HG03108 (cell line): ENCODE measurements at regions not wholly inside any gene's neighbourhood (a gene's known extent, or its start where the extent isn't known, plus 50 kb on each side); places are given as distances from the start of the nearest gene placed in this dataset.
A peak's percentile ranks its signal among the peaks of the same experiment; 100 is the strongest.
"Not testable (repeated sequence)": the region's sequence is repeated elsewhere in the genome, so short reads cannot be mapped to it uniquely, and the experiment has no call there.

Source experiments
- ATAC-seq: cut with Tn5 transposase; IDR thresholded peaks from one replicate; pipeline ENCODE4 v1.9.1; 2021; ENCODE audit warnings: moderate library complexity; ENCODE audit not compliant: unreplicated experiment

DNA sequence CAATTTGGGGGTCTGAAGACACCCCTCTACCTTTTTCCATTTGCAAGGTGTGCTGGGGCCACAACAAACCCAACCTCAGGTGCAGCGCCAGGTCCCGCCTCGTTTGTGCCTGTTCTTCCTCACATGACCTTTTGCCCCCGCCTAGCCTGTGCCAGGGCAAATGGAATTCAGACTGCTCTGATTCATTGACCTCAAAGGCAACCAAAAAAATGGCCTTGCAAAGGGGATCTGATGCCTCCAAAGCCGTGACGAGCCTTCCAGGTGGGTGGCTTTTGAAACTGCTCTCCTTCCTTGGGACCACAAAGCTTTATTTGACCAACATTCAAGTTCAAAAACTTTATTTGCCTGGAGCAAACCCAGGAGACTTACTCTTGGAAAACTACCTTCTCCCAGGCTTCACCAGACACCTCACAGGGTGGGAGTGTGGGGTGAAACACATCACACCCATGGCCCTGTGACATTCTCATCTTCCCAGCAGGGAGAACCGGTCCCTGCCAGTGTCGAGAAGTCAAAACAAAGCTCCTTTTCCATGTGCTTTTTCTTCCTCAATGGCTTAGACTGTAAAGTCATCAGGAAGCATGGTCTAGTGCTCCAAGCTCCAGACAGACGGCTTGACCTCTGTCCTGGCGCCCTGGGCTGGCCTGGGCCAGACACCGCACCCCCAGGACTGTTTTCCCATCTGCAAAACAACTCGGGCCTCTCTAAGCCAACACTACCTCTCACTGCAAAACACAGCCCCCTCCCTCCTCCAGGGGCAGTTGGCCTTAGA, 103.9 kb upstream of the HES1 start:
- no peak for ATAC-seq

DNA sequence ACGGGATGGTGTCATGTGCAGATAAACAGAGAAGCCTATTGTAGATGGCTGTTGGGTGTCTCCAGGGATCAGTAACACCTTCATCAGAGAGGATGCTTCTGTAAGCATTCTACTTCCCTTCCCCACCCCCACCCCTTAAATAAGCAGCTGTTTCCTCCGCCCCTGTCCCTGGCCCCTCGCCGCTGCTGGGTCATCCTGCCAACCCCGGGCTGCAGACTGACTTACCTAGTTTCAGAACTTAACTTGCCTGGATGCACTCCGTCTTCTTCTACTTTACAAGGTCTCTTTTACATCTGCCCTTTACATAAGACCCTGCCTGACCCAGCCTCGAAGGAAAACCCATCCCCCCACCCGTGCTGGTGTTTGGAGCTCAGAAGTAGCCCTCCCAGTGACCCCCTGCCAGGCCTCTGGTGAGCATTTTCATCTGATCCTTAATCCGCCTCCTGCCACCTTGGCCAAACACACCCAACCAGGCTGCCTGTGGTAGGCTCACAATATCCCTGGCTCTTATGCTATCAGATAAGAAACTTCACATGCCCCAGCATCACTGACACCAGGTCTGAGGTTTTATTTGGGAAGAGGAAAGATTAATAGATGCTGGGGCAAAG, 103.0 kb upstream of the HES1 start:
- no peak for ATAC-seq

DNA sequence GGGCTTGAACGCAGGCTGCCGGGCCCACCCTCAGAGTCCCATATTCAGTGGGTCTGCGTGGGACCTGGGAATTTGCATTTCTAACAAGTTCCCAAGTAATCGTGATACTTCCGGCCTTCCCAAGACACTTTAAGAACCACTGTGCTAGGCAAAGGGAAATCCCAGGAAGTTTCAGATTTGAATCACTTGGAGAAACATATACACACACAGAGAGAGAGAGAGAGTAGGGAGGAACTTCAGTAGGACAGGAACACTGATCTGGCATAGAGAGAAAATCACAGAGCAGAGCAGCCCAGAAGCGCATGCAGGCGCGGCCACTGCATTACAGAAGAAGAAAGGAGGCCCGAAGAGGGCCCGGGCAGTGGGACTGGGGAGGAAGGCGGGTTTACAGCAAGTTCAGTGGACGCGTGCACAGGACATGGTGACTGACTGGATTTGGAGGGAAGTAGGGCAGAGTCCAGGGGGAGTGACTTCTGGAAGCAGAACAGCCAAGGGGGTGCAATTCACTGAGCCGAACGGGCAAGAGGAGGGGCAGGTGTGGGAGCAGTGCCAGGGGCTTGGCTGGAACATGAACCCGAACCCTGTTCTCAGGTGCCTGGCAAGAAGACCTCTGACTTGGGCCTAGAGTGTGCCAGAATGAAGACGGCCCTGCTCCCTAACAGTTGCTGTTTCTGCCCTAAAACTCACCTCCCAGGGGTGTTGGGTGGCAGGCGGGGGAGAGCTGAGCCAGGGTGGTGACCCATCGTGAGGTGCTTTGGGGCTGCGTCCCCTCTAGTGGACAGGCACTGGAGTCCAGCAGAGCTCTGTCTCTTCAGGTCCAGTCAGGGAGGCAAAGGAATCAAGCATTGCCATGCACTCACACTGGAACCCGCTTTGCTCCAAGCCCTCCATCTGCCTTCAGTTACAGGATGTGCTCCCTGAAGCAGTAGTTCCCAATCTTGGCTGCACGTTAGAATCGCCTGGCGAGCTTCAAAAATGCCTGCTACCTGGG, 101.3 kb upstream of the HES1 start:
- no peak for ATAC-seq

DNA sequence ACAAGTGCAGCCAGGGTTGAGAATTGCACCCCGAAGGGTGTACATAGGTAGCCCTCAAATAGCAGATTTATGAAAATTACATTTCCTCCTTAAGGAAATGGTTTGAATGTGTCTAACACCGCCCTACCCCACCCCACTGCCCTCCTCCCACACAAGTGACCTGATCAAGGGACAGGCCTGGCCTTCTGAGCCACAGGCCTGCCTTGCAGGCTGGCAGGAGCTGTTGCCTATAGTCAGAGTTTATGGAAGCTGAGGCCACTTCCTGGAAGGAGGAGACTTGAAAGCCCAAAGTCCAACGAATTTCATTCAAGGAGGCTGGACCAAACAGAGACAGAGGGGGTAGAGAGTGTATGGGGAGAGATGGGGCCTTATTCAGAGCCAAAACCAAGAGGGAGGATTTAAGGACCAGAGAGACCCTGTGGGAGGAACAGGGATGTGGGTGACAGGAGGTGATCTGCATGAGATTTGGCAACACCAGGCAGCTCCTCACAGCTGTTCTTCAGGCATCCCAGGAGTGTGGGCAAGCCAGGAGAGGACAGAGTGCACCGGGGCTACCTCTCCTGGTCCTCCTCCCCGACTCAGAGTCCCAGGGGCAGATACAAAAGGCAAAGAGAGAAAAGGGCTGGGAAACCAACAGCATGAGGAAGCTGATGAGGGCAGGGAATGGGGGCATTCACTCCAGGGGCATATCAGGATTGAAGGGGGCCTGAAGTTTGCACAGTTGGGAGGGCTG, 100.4 kb upstream of the HES1 start:
- no peak for ATAC-seq

- no peak for ATAC-seq
Observed at GRCh38 chr3:194036842-194037241, 99.1 kb upstream of the HES1 start.

DNA sequence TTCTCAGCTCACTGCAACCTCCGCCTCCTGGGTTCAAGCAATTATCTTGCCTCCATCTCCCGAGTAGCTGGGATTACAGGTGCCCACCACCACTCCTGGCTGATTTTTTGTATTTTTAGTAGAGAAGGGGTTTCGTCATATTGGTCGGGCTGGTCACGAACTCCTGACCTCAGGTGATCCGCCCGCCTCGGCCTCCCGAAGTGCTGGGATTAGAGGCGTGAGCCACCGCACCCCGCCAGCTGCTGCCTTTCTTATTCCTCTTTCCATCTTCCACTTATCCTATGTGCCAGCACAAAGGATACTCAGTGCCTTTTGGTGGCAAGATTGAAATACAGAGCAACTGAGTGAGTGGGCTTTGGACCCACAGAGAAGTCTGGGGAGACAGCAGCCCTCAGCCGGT, 97.6 kb upstream of the HES1 start:
- not testable (repeated sequence) for ATAC-seq

GRCh38 chr3:194038960-194039359, 97.0 kb upstream of the HES1 start:
- no peak for ATAC-seq

GRCh38 chr3:194040516-194041273, 95.3 kb upstream of the HES1 start:
- no peak for ATAC-seq

DNA sequence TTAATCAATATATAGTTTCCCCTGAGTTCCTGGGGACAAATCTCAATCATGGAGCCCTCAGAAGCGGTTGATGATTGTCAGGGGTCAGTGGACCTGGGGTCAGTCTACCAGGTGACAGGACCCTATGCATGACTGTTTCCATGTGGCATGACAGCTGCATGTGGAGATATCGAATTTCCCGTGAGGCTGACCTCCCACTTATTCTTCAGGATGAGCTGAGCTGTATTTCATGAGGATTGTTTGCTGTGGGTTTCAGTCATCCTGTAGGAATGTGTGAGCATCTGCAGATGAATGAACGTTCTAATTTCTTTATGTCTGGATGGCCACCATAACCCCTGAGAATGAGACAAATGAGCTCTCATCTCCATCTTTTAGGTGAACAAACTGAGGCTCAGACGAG, 93.0 kb upstream of the HES1 start:
- no peak for ATAC-seq

DNA sequence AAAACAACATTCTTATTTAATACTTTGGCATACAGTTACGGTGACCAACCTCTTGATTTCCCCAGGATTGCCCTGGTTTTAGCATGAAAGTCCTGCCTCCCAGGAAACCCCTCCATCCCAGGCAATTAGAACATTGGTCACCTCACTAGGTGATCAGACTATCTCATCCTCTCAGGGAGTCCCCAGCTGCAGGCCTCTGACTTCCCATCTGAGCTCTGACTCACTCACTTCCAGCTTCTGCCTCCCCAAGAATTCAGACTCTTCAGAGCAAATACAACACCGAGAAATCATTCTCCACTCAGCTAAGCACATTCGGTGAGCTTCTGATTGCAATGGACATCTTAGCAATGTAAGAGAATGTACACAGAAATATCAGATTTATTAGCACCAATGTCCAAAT, 92.4 kb upstream of the HES1 start:
- ATAC-seq = no peak

DNA sequence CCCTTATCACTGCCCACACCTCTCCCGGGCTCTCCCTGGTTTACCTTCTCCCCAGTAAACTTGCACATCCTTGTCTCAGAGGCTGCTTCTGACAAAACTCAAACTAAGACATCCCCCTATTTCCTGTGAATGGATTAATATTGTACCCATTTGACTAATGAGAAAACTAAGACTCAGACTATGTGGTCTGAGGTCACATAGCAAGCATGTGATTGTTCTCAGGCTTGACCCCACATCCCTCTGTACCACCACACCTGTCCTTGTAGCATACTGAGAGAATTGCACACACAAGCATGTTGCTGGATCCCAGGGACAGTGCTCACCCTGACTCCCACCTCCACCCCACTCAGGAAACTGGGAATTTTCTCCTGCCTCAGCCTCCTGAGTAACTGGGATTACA, 90.7 kb upstream of the HES1 start:
- ATAC-seq = peak; percentile 80

GRCh38 chr3:194045919-194046318, 90.0 kb upstream of the HES1 start:
- no peak for ATAC-seq

- ATAC-seq = no peak
Observed at GRCh38 chr3:194046531-194046930, 89.4 kb upstream of the HES1 start.

GRCh38 chr3:194046995-194047645, 88.8 kb upstream of the HES1 start:
- no peak for ATAC-seq

GRCh38 chr3:194049394-194049793, 86.6 kb upstream of the HES1 start:
- ATAC-seq = no peak

DNA sequence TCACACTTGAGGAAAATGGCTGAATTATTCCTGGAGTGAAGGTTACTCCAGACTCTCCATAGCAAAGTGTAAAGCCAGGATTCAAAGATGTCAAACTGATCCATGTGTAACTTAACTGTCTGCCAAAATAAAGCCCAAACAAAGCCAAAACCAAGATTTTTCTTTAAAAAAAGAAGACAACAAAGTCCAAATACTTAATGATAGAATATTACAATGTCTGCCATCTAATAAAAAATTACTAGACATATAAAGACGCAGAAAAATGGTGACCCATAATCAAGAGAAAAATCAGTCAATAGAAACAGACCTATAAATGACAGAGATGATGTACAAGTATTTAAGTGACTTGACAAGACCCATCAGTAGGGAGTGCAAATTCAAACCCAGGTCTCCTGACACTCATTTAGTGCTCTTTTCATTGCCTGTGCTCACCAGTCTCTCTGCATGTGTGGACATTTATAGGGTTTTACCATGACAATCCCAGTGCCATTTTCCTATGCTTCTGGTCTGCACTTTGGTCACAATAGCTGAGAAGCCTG, 85.1 kb upstream of the HES1 start:
- no peak for ATAC-seq

GRCh38 chr3:194051366-194052149, 84.4 kb upstream of the HES1 start:
- no peak for ATAC-seq

DNA sequence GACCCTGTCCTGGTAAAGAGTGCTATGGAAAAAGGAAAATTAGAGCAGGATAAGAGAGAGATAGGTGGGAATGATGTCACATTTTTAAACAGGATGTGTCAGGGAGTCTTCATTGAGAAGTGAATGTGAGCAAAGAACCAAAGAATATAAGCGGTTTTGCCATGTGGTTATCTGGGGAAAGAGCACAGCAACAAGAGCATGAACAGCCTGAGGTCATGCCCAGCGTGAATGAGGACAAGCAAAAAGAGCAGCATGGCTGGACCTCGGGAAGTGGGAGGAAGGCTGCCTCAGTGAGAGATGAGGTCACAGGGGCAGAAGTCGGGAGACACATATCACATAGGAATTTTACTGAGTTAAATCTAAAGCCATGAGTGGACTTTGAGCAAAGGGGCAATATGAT, 82.8 kb upstream of the HES1 start:
- ATAC-seq = no peak

DNA sequence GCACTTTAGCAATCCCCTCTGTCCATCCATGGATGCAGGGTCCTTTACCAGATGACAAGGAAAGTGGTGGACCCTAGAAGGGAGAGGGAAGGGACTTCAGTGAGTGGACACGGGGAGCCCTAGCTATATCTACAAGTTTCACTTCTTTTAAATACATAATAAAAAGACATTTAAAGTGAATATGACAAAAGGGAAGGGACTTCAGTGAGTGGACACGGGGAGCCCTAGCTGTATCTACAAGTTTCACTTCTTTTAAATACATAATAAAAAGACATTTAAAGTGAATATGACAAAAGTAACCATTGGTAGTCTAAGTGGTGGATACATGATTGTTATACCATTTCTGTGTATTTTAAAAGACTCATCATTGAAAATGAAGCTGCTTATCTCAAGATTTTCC, 81.9 kb upstream of the HES1 start:
- ATAC-seq = no peak
